HT1080 (cell line): ENCODE measurements at regions not wholly inside any gene's neighbourhood (a gene's known extent, or its start where the extent isn't known, plus 50 kb on each side); places are given as distances from the start of the nearest gene placed in this dataset.

Source experiments
- DNase-seq: peaks from one replicate; pipeline ENCODE4 v3.0.0-alpha.2; 2015; ENCODE audit warnings: low read depth

GRCh38 chr1:114342376-114342775 lies 168.6 kb downstream of the TRIM33 start:
- peak; percentile 20 for DNase-seq

DNA sequence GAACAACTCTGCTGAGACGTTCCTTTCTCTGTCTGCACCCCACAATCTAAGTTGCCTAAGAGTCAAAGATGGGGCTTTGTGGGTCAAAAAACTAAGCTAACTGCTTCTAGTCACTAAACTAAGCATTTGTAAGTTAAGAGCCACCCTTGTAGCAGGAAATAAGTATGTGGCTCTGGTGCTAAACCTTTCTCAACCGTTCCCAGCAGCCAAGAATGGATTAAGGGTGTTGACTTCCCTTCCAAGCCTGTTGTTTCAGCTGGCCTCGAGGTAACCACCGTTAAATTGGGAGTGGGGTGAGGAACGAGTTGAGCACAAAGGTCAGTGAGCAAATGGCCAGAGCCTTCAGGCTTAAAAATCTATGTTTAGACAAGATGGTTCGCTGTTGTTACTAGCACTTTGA lies 169.1 kb downstream of the TRIM33 start:
- no peak for DNase-seq

GRCh38 chr1:114341299-114341698 lies 169.7 kb downstream of the TRIM33 start:
- DNase-seq: peak; percentile 8

GRCh38 chr1:114340892-114341291 lies 170.1 kb downstream of the TRIM33 start:
- no peak for DNase-seq

DNA sequence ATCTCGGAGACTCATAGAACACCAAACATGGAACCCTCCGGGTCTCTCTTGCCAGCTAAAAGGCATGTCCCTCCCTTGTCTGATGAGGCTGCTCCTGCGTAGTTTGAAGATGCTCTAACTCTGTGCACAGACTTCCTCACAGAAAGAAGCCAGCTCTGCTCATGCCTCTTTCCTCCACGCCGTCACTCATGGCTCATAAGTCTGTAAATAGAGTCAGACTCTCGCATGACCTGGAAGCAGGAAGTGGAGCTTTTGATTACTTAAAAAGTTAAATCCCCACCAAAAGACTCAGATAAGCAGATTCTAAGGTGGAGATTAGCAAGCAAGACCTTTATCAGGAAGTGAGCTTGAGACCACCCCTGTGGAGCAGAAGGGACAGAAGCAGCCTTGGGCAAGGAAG lies 171.6 kb downstream of the TRIM33 start:
- no peak for DNase-seq

- no peak for DNase-seq
These were observed 172.7 kb downstream of the TRIM33 start for GRCh38 chr1:114338191-114338890.

GRCh38 chr1:114337417-114337816 lies 173.6 kb downstream of the TRIM33 start:
- no peak for DNase-seq

GRCh38 chr1:114336360-114336759 lies 174.6 kb downstream of the TRIM33 start:
- no peak for DNase-seq

GRCh38 chr1:114335273-114335672 lies 175.7 kb downstream of the TRIM33 start:
- no peak for DNase-seq

DNA sequence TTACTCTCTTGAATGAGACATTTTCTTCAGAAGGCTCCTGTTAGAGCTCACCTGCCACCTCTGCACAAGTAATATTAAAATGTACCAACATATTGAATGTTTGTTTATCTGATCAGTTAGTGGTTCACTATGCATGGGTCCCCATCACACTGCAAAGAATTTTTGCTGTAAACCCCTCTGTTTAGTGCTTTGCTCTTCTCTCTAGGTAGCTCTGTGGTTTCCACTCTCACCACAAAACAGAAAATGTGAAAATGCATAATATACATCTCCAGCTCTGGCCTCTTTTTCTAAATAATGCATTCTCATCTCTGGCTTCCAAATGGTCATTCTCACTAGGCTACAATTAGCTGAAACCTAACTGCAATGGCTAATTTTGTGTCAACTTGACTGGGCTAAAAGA lies 176.7 kb downstream of the TRIM33 start:
- no peak for DNase-seq

DNA sequence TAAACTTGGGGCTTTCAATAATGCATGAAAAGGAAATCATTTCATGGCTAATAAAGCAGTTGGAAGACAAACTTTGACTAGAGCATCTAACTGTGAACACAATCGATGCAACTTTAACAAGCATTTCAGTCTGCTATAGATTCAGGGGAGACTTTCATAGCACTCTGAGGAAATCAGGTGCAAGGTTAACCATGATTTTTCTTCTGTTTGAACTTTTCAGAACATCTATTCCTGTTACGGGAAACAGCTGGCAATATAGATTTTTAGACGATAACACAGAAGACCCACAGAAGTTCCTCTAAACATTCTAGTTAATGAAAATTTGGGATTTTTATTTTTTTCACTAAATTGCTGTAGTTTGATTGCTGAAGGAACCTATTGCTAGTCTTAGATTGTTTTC lies 177.3 kb downstream of the TRIM33 start:
- no peak for DNase-seq

DNA sequence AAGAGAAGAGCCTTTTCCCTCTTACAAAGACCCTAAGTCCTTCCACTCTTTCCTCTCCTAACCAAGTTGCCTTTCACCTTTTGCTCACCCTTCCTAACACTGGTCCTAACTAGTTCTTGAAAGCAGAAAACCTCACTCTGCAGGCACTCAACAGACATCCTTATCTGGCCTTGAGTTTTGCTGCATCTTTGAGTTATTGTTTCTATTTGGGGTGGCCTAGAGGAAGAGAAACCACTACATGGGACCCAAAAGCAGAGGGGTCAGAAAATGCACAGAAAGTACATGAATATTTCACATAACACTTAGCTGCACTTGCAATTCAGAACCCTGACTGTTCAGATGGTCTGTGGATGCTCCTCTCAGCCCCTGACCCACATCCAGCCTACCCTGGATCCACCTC lies 178.3 kb upstream of the SYT6 start:
- no peak for DNase-seq

GRCh38 chr1:114330451-114330983 lies 176.8 kb upstream of the SYT6 start:
- peak; percentile 13 for DNase-seq

DNA sequence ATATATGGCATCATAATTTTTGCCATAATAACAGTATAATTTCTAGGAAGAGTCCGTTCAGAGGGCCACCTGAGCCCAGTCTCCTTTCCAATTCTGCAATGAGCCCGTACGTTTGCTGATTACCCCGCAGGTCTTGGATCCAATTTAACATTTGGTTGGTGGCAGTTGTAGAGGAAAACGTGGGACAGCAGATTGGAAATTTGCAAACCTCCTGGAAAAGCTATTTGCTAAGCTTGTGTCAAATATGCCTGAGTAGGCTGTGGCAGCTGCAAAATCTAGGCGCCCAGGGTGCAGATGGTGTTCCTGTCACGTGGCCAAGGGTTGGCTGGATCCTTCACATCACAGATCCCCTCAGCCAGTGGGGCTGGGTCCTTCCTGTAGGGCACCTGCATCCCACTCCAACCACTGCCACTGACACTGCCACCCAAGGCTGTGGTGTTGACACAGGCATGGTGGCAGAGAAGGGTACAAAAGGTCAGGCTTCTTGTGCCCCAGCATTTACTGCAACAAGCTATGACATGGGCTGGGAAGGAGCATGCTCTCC lies 174.8 kb upstream of the SYT6 start:
- no peak for DNase-seq

DNA sequence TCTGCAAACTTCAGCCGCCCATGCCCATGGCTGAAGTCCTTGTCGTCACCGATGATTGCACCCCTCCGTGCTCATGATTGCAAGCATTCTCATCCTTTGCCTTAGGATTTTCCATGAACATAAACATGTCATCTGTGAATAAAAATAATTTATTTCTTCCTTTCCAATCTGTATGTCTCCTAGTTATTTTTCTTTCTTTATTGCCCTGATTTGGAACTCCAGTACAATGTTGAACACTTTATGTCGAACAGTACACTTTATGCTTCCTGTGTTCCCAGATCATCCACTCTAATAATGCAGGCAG lies 170.9 kb upstream of the SYT6 start:
- DNase-seq: no peak

- no peak for DNase-seq
These were observed 170.4 kb upstream of the SYT6 start for GRCh38 chr1:114323959-114324661.

DNA sequence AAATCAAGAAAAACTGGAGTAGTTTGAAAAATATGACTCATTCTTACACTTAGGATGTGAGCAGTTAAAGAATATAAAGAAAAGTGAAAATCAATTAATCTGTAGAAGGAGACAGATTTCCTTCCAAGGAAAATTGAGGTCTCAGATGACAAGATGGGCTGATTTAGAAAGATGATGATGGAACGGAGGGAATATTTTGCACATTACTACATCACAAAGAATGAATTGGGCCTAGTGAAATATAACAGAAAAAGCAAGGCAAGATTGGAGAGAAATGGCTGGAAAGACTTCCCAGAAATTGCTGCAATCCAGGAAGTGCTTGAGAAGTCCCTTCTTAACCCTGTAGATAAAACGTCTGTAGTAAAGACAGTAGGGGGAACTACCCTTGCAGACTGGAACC lies 169.1 kb upstream of the SYT6 start:
- DNase-seq: no peak

DNA sequence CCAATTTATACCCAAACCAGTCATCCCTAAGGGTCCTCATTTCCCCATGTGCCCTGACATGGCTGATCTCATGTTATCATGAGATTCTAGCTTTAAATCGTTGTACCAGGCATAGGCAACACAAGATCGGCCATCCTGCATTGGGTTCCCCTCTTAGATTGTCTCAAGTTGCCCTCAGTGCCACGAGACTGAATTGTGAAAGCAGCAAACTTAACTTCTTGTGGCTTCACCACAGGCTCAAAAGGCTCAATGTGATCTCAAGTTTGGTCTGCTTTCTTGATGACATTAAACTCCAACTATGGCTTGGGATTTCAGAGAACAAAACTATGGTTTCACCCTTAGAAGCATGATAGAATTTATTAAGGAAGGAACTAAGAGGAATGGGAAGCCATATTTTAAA lies 168.5 kb upstream of the SYT6 start:
- no peak for DNase-seq

DNA sequence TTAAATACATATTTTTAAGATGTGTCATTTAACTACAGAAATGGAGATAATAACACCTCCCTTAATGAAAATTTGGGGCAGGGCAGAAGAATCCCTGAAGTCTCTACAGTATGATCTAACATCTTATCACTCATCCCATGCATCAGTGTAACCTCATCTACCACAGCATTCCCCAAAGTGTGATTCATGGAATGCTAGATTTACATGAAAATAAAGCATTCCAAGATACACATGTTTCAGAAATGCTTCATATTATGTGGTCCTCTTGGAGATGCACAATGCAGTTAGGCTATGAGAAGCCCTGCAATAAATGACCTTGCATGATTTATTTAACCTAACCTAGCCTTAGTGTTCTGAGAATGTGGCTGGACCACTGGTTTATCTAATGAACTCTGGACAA lies 166.9 kb upstream of the SYT6 start:
- peak; percentile 86 for DNase-seq

- DNase-seq: peak; percentile 44
These were observed 165.7 kb upstream of the SYT6 start for GRCh38 chr1:114319418-114319817.

DNA sequence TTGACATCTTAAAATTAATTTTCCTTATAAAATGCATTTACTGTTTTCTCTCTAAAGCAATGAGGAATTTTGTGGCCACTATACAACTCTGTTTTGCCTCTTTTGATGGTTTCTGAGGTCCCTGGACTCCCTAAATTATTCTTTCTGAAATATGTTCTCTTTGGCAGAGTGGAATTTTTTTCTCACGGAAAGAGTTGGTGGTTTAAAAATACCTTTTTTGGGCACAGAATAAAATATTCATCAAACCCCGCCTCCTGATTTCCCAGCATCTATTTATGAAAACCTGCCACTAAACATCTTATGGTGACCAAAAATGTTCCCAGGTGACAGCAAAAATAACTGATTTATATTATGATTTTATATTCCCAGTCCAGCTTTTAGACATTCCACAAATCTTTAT lies 165.3 kb upstream of the SYT6 start:
- no peak for DNase-seq

DNA sequence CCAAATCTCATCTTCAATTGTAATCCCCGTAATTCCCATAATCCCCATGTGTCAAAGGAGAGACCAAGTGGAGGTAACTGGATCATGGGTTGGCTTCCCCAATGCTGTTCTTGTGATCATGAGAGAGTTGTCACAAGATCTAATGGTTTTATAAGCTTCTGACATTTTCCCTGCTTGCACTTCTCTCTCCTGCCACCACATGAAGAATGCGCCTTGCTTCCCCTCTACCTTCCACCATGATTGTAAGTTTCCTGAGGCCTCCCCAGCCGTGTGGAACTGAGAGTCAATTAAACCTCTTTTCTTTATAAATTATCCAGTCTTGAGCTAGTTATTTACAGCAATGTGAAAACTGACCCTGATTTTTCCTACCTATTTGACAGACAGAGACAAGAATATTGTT lies 162.5 kb upstream of the SYT6 start:
- no peak for DNase-seq

GRCh38 chr1:114315631-114316030 lies 162.0 kb upstream of the SYT6 start:
- DNase-seq: no peak
